ENCODE measurements at regions not wholly inside any gene's neighbourhood (a gene's known extent, or its start where the extent isn't known, plus 50 kb on each side); places are given as distances from the start of the nearest gene placed in this dataset.

- no peak for DNase-seq
- H3K4me1 Mint-ChIP-seq = no peaks in the 10 kb centered on the region
- H3K36me3 Mint-ChIP-seq (ENCODE audit: low read depth) = peaks cover 22% of the 10 kb centered on the region
- H3K27ac Mint-ChIP-seq = no peak overlapping the region
- H3K9me3 Mint-ChIP-seq = peaks cover 42% of the 10 kb centered on the region
- no peak for TF ChIP-seq CTCF (IDR thresholded peaks at IDR 0.05)
- H3K27me3 Mint-ChIP-seq (ENCODE audit: low read depth, poor library complexity) = no peaks in the 10 kb centered on the region
- H3K4me3 Mint-ChIP-seq = no peak overlapping the region
Observed at GRCh38 chr16:65386672-65387071, 264.8 kb upstream of the CDH11 start.

- no peak for TF ChIP-seq CTCF (IDR thresholded peaks at IDR 0.05)
- H3K9me3 Mint-ChIP-seq = peaks cover 36% of the 10 kb centered on the region
- peaks cover 18% of the 10 kb centered on the region for H3K36me3 Mint-ChIP-seq (ENCODE audit: low read depth)
- no peaks in the 10 kb centered on the region for H3K27me3 Mint-ChIP-seq (ENCODE audit: low read depth, poor library complexity)
- H3K4me3 Mint-ChIP-seq = no peak overlapping the region
- H3K4me1 Mint-ChIP-seq = no peaks in the 10 kb centered on the region
- H3K27ac Mint-ChIP-seq = no peak overlapping the region
- no peak for DNase-seq
Observed at GRCh38 chr16:65384441-65384840, 262.6 kb upstream of the CDH11 start.

DNA sequence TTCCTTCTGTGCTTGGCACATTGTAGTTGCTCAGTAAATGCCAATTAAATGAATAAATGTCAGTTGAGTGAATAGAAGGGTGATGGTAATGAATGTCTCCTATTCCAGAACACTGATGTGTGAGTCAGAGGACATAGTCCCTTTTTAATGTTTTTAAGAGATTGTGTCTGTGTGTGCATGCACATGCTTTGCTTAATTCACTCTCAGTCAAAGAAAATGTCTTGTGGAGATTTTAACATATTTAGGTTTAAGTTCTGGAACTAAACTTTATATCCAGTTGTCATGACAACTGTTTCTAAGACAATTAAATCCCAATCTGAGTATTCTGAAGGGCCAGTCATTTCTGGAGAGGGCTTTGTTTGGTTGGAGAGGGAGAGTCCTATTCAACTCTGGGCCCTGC lies 255.3 kb upstream of the CDH11 start:
- H3K9me3 Mint-ChIP-seq = no peaks in the 10 kb centered on the region
- H3K4me3 Mint-ChIP-seq = no peak overlapping the region
- peaks cover 3% of the 10 kb centered on the region for H3K27me3 Mint-ChIP-seq (ENCODE audit: low read depth, poor library complexity)
- no peak for DNase-seq
- no peak overlapping the region for H3K27ac Mint-ChIP-seq
- H3K36me3 Mint-ChIP-seq (ENCODE audit: low read depth) = no peaks in the 10 kb centered on the region
- no peak for TF ChIP-seq CTCF (IDR thresholded peaks at IDR 0.05)
- H3K4me1 Mint-ChIP-seq = peaks cover 18% of the 10 kb centered on the region

DNA sequence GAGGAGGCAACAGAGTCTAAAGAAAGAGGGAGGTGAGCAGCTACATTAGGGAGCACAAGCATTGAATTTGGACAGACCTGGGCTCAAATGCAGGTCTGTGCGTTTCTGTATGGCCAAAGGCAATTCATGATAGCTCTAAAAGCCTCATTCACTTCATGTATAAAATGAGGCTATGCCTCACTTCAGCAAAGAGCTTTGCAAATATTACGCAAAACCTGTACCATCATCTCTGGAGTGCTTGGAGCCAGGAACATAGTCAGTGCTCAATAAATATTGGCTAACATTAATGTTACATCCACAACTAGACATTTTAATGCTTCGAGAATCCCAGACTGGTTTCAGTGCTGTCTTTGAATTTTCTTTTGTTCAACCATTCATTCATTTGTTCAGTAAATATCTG lies 254.7 kb upstream of the CDH11 start:
- DNase-seq = no peak
- no peak overlapping the region for H3K27ac Mint-ChIP-seq
- H3K27me3 Mint-ChIP-seq (ENCODE audit: low read depth, poor library complexity) = peaks cover 3% of the 10 kb centered on the region
- no peaks in the 10 kb centered on the region for H3K36me3 Mint-ChIP-seq (ENCODE audit: low read depth)
- no peaks in the 10 kb centered on the region for H3K9me3 Mint-ChIP-seq
- H3K4me3 Mint-ChIP-seq = no peak overlapping the region
- H3K4me1 Mint-ChIP-seq = peaks cover 18% of the 10 kb centered on the region
- TF ChIP-seq CTCF (IDR thresholded peaks at IDR 0.05) = no peak

GRCh38 chr16:65375651-65376050 lies 253.8 kb upstream of the CDH11 start:
- no peak for DNase-seq
- Mint-ChIP-seq H3K27ac (no peak overlapping the region), H3K4me1 (peaks cover 18% of the 10 kb centered on the region), H3K9me3 (no peaks in the 10 kb centered on the region), H3K4me3 (no peak overlapping the region), H3K36me3 (ENCODE audit: low read depth) (no peaks in the 10 kb centered on the region), H3K27me3 (ENCODE audit: low read depth, poor library complexity) (peaks cover 3% of the 10 kb centered on the region)
- no peak for TF ChIP-seq CTCF (IDR thresholded peaks at IDR 0.05)

GRCh38 chr16:65373097-65373496 lies 251.2 kb upstream of the CDH11 start:
- no peak overlapping the region for H3K27ac Mint-ChIP-seq
- no peak for DNase-seq
- peaks cover 18% of the 10 kb centered on the region for H3K4me1 Mint-ChIP-seq
- H3K27me3 Mint-ChIP-seq (ENCODE audit: low read depth, poor library complexity) = peaks cover 3% of the 10 kb centered on the region
- peaks cover 10% of the 10 kb centered on the region for H3K9me3 Mint-ChIP-seq
- H3K4me3 Mint-ChIP-seq = no peak overlapping the region
- no peak for TF ChIP-seq CTCF (IDR thresholded peaks at IDR 0.05)
- peaks cover 8% of the 10 kb centered on the region for H3K36me3 Mint-ChIP-seq (ENCODE audit: low read depth)
